GM12878 (cell line): ENCODE measurements at regions not wholly inside any gene's neighbourhood (a gene's known extent, or its start where the extent isn't known, plus 50 kb on each side); places are given as distances from the start of the nearest gene placed in this dataset.

Experiments
- ATAC-seq: fragments of 200-7000 bp; cut with Tn5 transposase; 3 replicates; pipeline ENCODE4 v1.9.1; 2020; ENCODE audit warnings: mild to moderate bottlenecking, moderate library complexity
- BruUV-seq: library from RNA; stranded (reverse); fragments of 400-500 nt; replicated peaks from 2 replicates; lab custom pipeline; 2021; lab: Mats Ljungman, UMichigan
- CTCF ChIA-PET: fragments of 300-600 bp; sonication (Branson Sonifier 250); formaldehyde crosslinking; extraction: SDS; loops from one replicate; lab custom pipeline; 2021; ENCODE audit warnings: inconsistent platforms; lab: Yijun Ruan, JAX
- POLR2A ChIA-PET: fragments of 350-600 bp; formaldehyde crosslinking; extraction: SDS; loops from one replicate; lab custom pipeline; 2021; ENCODE audit warnings: inconsistent platforms; lab: Charles Lee
- RAD21 ChIA-PET: fragments of 300-600 bp; sonication (Branson Sonifier 250); formaldehyde crosslinking; loops from one replicate; lab custom pipeline; 2023; ENCODE audit warnings: antibody characterized with exemption; ENCODE audit not compliant: unreplicated experiment; lab: Charles Lee
- SMC1A ChIA-PET: fragments of 300-600 bp; sonication (Branson Sonifier 250); formaldehyde crosslinking; loops from one replicate; lab custom pipeline; 2023; ENCODE audit not compliant: unreplicated experiment, uncharacterized antibody; lab: Charles Lee
- DNase-seq: peaks from one replicate; pipeline ENCODE4 v3.0.0-alpha.2; 2011; ENCODE audit warnings: low read depth, low spot score
- FAIRE-seq: peaks from 3 replicates; lab custom pipeline; 2011; peaks lifted over from hg19 to GRCh38; lab: Jason Lieb, UNC
- H2AFZ ChIP-seq: 2 replicates; pipeline ENCODE4 v1.6.0; 2011; ENCODE audit warnings: low read depth, low read length, control low read depth; ENCODE audit not compliant: control insufficient read depth
- H3K27ac ChIP-seq: 2 replicates; pipeline ENCODE4 v1.5.1; 2011; ENCODE audit warnings: control low read depth; ENCODE audit not compliant: control insufficient read depth, insufficient read depth
- H3K27me3 ChIP-seq, 2 experiments: replicated peaks in 1 of 2; 2 replicates each; pipeline versions ENCODE4 v1.6.0 to v1.6.1; 2011; ENCODE audit warnings: low read length in 1 of 2; ENCODE audit not compliant: control insufficient read depth in 2 of 2, insufficient read depth in 2 of 2
- H3K36me3 ChIP-seq, 2 experiments: 2 replicates each; pipeline ENCODE4 v1.5.1; 2011; ENCODE audit warnings: low read length in 1 of 2; ENCODE audit not compliant: control insufficient read depth in 2 of 2, insufficient read depth in 2 of 2
- H3K4me1 ChIP-seq: 2 replicates; pipeline ENCODE4 v1.6.1; 2011; ENCODE audit warnings: mild to moderate bottlenecking, low read length, moderate library complexity, mixed read lengths; ENCODE audit not compliant: control insufficient read depth, insufficient read depth
- H3K4me2 ChIP-seq: 2 replicates; pipeline ENCODE4 v1.6.0; 2011; ENCODE audit warnings: control low read depth; ENCODE audit not compliant: control insufficient read depth, insufficient read depth
- H3K4me3 ChIP-seq: fragments of 200-600 bp; sonication (generic); 2 replicates; pipeline ENCODE4 v1.5.1; 2016
- H3K79me2 ChIP-seq: 2 replicates; pipeline ENCODE4 v1.6.0; 2011; ENCODE audit warnings: low read length; ENCODE audit not compliant: control insufficient read depth, insufficient read depth
- H3K9ac ChIP-seq: 2 replicates; pipeline ENCODE4 v1.8.0; 2011; ENCODE audit warnings: low read length, control low read depth, mixed read lengths; ENCODE audit not compliant: control insufficient read depth, insufficient read depth
- H3K9me3 ChIP-seq: replicated peaks from 3 replicates; pipeline ENCODE4 v1.5.1; 2011; ENCODE audit warnings: mild to moderate bottlenecking, low read length; ENCODE audit not compliant: control insufficient read depth, insufficient read depth
- H4K20me1 ChIP-seq: 2 replicates; pipeline ENCODE4 v1.6.0; 2011; ENCODE audit not compliant: control insufficient read depth, insufficient read depth
- ASH2L ChIP-seq: fragments of 300-600, 200-600 bp; sonication (generic); IDR thresholded peaks from 2 replicates; pipeline ENCODE4 v1.6.1; 2017; ENCODE audit warnings: low read depth, mild to moderate bottlenecking, borderline replicate concordance
- ATF7 ChIP-seq: fragments of 450-650 bp; IDR thresholded peaks from 2 replicates; pipeline ENCODE4 v1.6.1; 2016; ENCODE audit warnings: low read depth, mild to moderate bottlenecking
- CTCF ChIP-seq, 3 experiments: IDR thresholded peaks in 2 of 3; conservative IDR thresholded peaks in 1 of 3; 2 replicates each; pipeline ENCODE4 v1.5.1; 2011; ENCODE audit warnings: low read depth in 3 of 3, low read length in 3 of 3, mild to moderate bottlenecking in 3 of 3, control low read depth in 2 of 3, moderate library complexity in 2 of 3, inconsistent platforms in 1 of 3, mixed read lengths in 1 of 3; ENCODE audit not compliant: control insufficient read depth in 2 of 3, insufficient read depth in 1 of 3; ENCODE audit errors: extremely low read depth in 1 of 3
- EP300 ChIP-seq, 2 experiments: fragments of 150-350 bp in 1 of 2; IDR thresholded peaks; 2 replicates each; pipeline ENCODE4 v1.6.1; 2011 to 2012; ENCODE audit warnings: low read depth in 2 of 2, low read length in 2 of 2, borderline replicate concordance in 1 of 2, improper control_type of control experiment in 1 of 2, inconsistent platforms in 1 of 2; ENCODE audit not compliant: control insufficient read depth in 1 of 2
- IKZF2 ChIP-seq, 2 experiments: fragments of 450-650 bp; IDR thresholded peaks; 2 replicates each; pipeline ENCODE4 v1.6.1; 2017; ENCODE audit warnings: mild to moderate bottlenecking in 2 of 2, moderate library complexity in 2 of 2
- IRF4 ChIP-seq: IDR thresholded peaks from 2 replicates; pipeline ENCODE4 v1.6.1; 2011; ENCODE audit warnings: low read depth, low read length
- KAT2A ChIP-seq: conservative IDR thresholded peaks from 2 replicates; pipeline ENCODE4 v1.6.1; 2011; ENCODE audit warnings: low read depth, low read length; ENCODE audit not compliant: control insufficient read depth
- NRF1 ChIP-seq: conservative IDR thresholded peaks from 2 replicates; pipeline ENCODE4 v1.6.1; 2011; ENCODE audit warnings: mild to moderate bottlenecking, low read depth, low read length, improper control_type of control experiment
- POLR2AphosphoS5 ChIP-seq: IDR thresholded peaks from 2 replicates; pipeline ENCODE4 v1.6.1; 2011; ENCODE audit warnings: mild to moderate bottlenecking, low read length, inconsistent platforms
- RELB ChIP-seq: fragments of 450-650 bp; IDR thresholded peaks from 2 replicates; pipeline ENCODE4 v1.6.1; 2017; ENCODE audit warnings: low read depth, mild to moderate bottlenecking, moderate library complexity
- SIN3A ChIP-seq: IDR thresholded peaks from 2 replicates; pipeline ENCODE4 v1.6.1; 2012; ENCODE audit warnings: low read depth, low read length, improper control_type of control experiment
- SMAD5 ChIP-seq: IDR thresholded peaks from 2 replicates; pipeline ENCODE4 v1.6.1; 2016; ENCODE audit warnings: antibody characterized with exemption, low read depth
- SUPT20H ChIP-seq: IDR thresholded peaks from 2 replicates; pipeline ENCODE4 v1.6.1; 2011; ENCODE audit warnings: low read depth, mild to moderate bottlenecking, low read length, moderate library complexity, borderline replicate concordance; ENCODE audit not compliant: control insufficient read depth
- ZBTB4 ChIP-seq: fragments of 450-650 bp; formaldehyde crosslinking; IDR thresholded peaks from 2 replicates; pipeline ENCODE4 v1.4.0; 2022; ENCODE audit warnings: mild to moderate bottlenecking, moderate library complexity
- ZSCAN29 ChIP-seq: fragments of 450-650 bp; IDR thresholded peaks from 2 replicates; pipeline ENCODE4 v1.6.1; 2017; ENCODE audit warnings: mild to moderate bottlenecking, moderate library complexity
- WGBS: methylation state at CpG from one replicate; pipeline ENCODE4 v1.1.6; 2016; ENCODE audit warnings: low lambda C conversion rate; ENCODE audit not compliant: insufficient replicate concordance, insufficient coverage; ENCODE audit errors: missing lambda C conversion rate; 5-methylcytosine and 5-hydroxymethylcytosine counted together
- in situ Hi-C: fragments of 300-500 bp; cut with MboI; formaldehyde crosslinking; loops from 9 replicates; pipeline ENCODE4 v1.14.3; 2018; ENCODE audit warnings: mixed read lengths
- intact Hi-C: fragments of 100-400 bp; cut with micrococcal nuclease; formaldehyde crosslinking; loops from one replicate; pipeline ENCODE4 v1.14.2; 2022; ENCODE audit not compliant: unreplicated experiment

- Histone ChIP-seq H2AFZ (no peak overlapping the region), H3K4me2 (no peak overlapping the region), H3K9me3 (no peaks in the 10 kb centered on the region), H3K4me1 (no peaks in the 10 kb centered on the region), H3K4me3 (no peak overlapping the region), H3K36me3 (no peaks in the 10 kb centered on the region), H3K27ac (no peak overlapping the region), H3K27me3 (no peaks in the 10 kb centered on the region), H3K9ac (no peak overlapping the region), H3K79me2 (no peaks in the 10 kb centered on the region), H4K20me1 (no peaks in the 10 kb centered on the region)
- intact Hi-C loops (no loop called here), in situ Hi-C loops (no loop called here)
- ChIA-PET RAD21 (no interaction called here), SMC1A (no interaction called here), POLR2A (no interaction called here), CTCF (interaction anchor here (1.1 to 1.3 kb wide), 2 partner anchors 18 to 20 kb away, joined by 3 read pairs; no protein-coding TSS in a partner anchor)
- 9% methylated on average over 5 of the region's 5 CpGs for WGBS
- DNase-seq (no peak), FAIRE-seq (no peak), ATAC-seq (no peak)
- BruUV-seq = no TSS peak
- TF ChIP-seq SUPT20H (no peak), EP300 (IDR thresholded peaks at IDR 0.05; ENCODE audit: borderline replicate concordance in 1 of 2, control insufficient read depth in 1 of 2, low read depth in 2 of 2, low read length in 2 of 2) (no peak), NRF1 (no peak), ZSCAN29 (no peak), ATF7 (no peak), IKZF2 (IDR thresholded peaks at IDR 0.05) (no peak), CTCF (IDR thresholded peaks at IDR 0.05 in 2 of 3, conservative IDR thresholded peaks at IDR 0.05 in 1 of 3; ENCODE audit: control insufficient read depth in 2 of 3, extremely low read depth in 1 of 3, insufficient read depth in 1 of 3, low read depth in 3 of 3, low read length in 3 of 3) (no peak), SMAD5 (no peak), IRF4 (no peak), ZBTB4 (CRISPR knock-in tag) (no peak), RELB (no peak), POLR2AphosphoS5 (no peak), KAT2A (no peak), ASH2L (no peak), SIN3A (no peak)
These were observed 82.8 kb upstream of the GRB10 start for GRCh38 chr7:50865450-50865849.
